Panc1 (cell line): ENCODE measurements at regions not wholly inside any gene's neighbourhood (a gene's known extent, or its start where the extent isn't known, plus 50 kb on each side); places are given as distances from the start of the nearest gene placed in this dataset.

Source experiments
- POLR2AphosphoS5 ChIP-seq: IDR thresholded peaks from 2 replicates; pipeline ENCODE4 v1.6.1; 2012; ENCODE audit warnings: mild to moderate bottlenecking, low read depth, low read length, moderate library complexity
- SIN3A ChIP-seq: IDR thresholded peaks from 2 replicates; pipeline ENCODE4 v1.6.1; 2012; ENCODE audit warnings: low read depth, mild to moderate bottlenecking, low read length, moderate library complexity, borderline replicate concordance; ENCODE audit not compliant: insufficient read depth
- TCF7L2 ChIP-seq: IDR thresholded peaks from 2 replicates; pipeline ENCODE4 v1.6.1; 2011; ENCODE audit warnings: mild to moderate bottlenecking, low read depth, low read length, inconsistent platforms
- TF ChIP-seq, protein P1 (sequence below): fragments of 450-650 bp; IDR thresholded peaks from 2 replicates; pipeline ENCODE4 v1.5.1; 2017; ENCODE audit warnings: mild to moderate bottlenecking

DNA sequence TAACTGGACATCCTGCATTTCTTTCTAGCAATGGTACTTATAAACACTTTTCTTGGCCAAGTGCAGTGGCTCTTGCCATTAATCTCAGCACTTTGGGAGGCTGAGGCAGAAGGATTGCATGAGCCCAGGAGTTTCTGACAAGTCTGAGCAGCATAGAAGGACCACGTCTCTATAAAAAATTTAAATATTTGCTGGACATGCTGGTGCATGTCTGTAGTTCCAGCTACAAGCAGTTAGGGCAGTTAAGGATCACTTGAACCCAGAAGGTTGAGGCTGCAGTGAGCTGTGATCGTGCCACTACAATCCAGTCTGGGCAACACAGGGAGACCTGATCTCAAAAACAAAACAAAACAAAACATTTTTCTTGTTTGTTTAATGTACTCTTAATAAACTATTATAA is 434.0 kb downstream of the PLA2G4A start:
- no peak for TF ChIP-seq POLR2AphosphoS5
- TF ChIP-seq, protein P1, sequence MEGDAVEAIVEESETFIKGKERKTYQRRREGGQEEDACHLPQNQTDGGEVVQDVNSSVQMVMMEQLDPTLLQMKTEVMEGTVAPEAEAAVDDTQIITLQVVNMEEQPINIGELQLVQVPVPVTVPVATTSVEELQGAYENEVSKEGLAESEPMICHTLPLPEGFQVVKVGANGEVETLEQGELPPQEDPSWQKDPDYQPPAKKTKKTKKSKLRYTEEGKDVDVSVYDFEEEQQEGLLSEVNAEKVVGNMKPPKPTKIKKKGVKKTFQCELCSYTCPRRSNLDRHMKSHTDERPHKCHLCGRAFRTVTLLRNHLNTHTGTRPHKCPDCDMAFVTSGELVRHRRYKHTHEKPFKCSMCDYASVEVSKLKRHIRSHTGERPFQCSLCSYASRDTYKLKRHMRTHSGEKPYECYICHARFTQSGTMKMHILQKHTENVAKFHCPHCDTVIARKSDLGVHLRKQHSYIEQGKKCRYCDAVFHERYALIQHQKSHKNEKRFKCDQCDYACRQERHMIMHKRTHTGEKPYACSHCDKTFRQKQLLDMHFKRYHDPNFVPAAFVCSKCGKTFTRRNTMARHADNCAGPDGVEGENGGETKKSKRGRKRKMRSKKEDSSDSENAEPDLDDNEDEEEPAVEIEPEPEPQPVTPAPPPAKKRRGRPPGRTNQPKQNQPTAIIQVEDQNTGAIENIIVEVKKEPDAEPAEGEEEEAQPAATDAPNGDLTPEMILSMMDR, result no peak
- no peak for TF ChIP-seq SIN3A
- TF ChIP-seq TCF7L2, result no peak
